HG03097 (cell line): ENCODE measurements at regions not wholly inside any gene's neighbourhood (a gene's known extent, or its start where the extent isn't known, plus 50 kb on each side); places are given as distances from the start of the nearest gene placed in this dataset.

ENCODE experiments used
- ATAC-seq: cut with Tn5 transposase; IDR thresholded peaks from one replicate; pipeline ENCODE4 v1.9.1; 2021; ENCODE audit not compliant: unreplicated experiment, low FRiP score

DNA sequence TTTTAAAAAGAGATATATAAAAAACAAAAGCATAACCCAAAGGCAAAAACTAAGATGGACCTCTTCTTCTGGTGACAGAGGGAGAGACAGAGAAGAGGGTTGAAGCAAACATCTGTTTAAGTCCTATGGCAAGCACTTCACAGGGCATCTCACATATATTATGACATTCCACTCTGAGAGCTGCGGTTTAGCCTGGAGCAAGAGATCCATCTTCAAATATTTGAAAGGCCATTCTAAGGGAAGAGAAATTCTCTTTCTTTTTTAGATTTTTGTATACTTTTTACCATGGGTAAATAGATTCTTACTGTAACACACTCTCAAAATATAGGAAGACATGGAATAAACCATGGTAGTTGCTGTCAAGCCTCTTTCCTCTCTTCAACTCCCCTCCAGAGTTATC, 204.1 kb downstream of the GXYLT1 start:
- ATAC-seq = no peak

DNA sequence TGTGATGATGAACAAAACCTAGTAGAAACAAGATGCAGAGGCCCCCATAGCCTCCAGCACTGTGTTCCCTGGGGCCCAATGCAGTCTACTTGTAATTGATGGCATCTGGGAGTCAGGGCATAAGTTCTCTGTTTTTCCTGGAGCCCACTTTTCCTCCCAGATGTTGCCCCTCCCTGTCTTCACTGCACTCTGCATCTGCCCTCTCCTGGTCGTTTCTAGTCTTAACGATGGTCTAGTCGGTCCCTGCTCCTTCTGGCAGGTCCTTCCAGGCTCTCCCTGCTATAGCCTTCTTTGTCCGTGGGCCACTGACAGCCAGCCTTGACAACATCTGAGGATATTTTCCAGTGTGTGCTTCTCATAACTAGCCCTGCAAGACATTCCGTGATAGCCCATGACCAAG, 208.3 kb downstream of the GXYLT1 start:
- ATAC-seq = no peak

DNA sequence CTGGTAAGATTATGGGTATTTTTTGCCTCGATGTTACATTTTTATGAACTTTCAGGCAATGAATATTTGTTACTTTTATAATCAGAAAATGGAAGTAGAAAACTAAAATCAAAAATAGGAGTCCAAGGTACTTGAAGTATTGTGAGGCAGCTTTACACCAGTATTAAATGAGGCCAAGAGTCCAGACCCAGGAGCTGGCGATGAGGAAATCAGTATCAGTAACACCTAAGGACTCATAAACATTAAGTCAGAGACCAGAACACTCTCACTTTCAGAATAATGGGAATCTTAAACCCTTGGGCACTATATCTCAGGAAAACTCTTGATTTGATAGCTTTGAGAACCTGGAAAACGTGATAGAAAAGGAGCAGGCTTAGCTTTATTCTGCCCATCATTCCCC, 208.8 kb downstream of the GXYLT1 start:
- ATAC-seq = no peak

DNA sequence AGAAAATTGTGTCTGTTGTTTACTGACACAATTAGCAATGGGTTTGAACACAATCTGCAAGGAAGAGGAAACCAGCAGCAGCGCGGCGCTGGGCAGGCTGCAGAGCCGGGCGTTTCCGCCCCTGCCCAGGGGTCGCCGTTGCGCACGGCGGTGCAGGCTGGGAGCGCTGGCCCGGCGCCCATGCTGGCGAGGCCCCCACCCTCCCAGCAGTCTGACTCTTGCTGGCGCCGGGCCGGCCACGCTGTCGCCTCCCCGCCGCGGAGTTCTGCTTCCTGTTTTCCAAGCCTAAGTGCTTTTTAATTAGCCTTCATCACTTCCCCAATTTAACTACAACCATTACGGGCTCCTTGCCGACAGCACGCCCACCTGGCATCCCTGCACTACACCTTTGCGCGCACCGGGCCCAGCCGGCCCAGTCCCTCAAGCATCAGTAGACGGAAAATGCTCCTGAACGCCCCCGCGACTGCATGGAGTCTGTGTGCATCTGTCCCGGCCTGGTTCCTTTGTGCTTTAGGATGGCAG, 212.1 kb downstream of the GXYLT1 start:
- no peak for ATAC-seq

DNA sequence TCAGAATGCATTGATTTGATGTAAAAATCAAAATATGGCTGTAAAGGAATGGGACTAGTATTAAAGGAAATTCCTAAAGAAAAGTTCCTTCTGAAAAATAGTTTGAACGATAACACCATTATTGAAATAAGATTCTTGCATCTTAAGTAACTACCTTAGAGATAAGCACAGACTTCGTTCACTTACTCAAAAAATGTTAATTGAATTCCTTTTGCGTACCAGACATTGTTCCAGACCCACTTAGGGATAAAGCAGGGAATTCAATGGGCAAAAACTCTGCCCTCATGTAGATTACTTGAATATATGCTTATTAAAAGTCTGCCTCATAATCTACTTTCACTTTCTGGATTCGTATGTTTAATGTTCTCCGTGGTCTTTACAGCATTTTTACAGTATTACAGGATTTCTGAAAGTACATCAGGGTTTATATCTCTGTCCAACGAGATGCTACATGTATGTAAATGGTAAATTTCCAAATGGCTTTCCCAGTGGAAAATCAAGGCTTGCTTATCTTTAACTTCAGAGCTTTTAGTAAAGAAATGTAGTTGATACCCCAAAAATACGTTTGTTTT, 213.7 kb downstream of the GXYLT1 start:
- no peak for ATAC-seq

DNA sequence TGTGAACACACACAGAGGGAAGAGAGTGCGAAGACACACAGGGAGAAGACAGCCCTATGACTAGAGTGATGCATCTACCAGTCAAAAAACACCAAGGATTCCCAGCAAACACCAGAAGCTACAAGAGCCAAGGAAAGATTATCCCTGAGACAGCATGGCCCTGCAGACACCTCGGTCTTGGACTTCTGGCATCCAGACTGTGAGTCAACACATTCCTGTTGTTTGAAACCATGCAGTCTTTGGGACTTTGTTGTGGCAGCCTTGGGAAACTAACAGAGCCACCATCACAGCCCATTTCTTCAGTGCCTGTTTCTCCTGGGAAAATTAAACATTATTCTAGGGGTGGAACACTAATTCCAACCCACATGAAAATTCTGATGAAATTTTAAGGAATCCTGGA, 220.6 kb downstream of the GXYLT1 start:
- no peak for ATAC-seq

DNA sequence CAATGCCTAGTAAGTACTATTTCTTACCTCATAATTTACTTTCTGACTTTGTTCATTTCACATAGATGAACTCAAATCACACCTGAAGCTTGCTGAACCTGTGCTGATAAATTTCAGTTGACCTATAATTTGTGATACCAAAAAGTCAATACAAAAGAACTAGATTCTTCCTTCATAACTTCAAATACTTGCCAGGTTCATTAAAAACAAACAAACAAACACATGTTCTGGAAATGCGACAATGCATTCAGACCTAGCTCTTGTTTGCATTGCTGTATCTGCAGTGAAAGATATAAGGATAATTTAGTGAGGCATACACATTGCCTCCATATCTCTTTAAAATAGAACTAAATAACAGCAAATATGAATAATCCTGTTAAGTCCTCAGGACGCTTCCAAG, 221.3 kb downstream of the GXYLT1 start:
- no peak for ATAC-seq

DNA sequence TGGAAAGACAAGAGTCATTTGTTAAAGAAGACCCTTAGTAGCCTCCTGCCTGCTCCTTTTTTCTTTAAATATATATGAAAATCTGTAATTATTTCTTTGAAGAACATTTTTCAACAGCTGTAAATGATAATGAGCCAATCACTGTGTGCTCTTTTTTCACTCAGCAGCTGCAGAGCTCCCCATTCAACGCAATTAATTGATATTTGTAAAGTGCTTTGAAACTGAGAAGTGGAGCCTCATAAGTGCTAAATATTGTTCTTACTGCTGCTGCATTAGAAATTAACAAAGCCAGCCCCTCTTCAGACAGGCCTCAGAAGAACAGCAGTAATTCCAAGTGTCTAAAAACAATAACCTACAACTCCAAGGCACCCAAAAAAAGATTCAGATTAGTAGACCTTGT, 224.3 kb downstream of the GXYLT1 start:
- ATAC-seq = no peak

DNA sequence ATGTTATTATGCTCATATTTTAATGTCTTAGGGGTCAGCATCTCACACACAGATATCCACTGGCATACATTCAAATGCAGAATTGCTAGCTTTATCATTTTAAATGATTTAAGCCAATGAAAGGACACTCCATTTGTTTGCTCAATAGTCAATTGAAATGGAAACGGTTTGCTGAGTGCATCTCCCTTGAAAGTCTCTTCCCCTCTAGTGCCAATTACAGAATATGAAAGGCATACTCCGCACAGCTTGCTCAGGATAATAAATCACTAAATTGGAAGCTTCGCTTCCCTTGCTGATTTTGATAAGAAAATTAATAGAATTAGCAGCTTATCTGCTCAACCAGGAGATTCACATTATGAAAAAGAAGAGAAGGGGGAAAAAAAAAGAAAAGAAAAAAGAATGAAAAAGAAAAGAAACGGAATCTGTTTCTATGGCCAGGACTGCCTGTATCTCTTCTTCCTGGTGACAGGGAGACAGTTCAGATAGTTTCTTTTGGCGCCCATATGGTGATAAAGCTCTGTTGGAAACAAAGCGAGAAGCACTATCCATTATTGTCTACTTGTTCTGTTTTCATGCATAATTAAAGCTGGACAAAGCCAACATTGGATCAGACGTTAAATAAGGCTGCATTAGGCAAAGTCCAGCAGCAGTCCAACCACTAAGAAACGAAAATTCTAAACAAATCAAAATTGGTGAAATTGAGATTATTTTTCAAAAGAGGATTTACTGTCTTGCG, 225.0 kb downstream of the GXYLT1 start:
- no peak for ATAC-seq

DNA sequence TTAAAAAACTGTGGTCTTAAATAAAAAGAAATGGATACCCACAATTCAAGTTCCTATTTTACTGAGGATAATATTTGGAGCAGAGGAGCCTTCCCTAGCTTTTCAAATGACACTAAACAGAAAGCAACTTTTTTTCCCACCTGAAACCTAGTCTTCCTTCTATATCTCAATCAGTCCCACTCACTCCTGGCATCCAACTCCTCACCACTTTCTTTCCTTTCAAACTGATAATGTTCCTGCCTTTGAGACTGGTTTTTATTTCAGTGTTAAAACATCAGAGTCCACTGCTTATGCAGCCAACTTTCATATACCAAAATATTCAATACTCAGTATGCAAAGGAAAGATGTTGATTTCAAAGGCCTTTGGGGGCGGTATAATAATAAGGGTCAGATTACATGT, 225.6 kb downstream of the GXYLT1 start:
- no peak for ATAC-seq

DNA sequence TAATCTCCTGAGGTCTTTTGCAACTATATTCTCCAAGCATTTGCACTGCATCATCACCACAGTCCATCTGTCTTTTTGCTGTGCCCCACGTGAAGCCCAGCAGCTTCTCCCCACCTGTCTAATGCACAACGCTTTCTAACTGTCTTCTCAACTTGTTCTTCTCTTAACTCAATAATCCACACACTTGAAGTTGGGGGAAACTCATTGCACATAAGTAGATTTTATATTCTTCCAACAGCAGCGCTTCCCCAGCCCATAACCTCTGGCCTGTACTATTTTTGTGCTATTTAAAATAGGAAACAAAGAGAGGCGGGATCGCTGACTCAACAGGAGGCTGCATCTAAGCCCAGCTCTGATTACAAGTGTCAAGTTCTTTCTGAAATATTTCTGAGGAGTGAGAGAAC, 226.7 kb downstream of the GXYLT1 start:
- no peak for ATAC-seq

DNA sequence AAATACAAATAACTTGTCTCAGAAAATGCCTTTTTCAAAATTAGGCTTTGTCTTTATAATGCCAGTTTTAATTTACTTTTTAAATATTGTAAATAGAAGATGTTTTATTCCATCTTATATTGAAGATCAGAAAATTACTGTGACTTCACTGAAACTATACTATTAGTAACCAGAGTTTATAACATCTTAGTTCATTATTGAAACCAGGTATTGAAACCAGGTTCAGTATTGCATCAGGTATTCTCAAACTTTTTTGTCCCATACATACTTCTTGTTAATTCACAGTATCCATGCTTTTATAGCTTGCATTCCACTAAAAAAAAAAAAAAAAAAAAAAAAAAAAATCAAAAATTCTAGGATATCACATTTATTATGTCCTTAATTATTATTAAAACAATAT, 227.5 kb downstream of the GXYLT1 start:
- no peak for ATAC-seq

DNA sequence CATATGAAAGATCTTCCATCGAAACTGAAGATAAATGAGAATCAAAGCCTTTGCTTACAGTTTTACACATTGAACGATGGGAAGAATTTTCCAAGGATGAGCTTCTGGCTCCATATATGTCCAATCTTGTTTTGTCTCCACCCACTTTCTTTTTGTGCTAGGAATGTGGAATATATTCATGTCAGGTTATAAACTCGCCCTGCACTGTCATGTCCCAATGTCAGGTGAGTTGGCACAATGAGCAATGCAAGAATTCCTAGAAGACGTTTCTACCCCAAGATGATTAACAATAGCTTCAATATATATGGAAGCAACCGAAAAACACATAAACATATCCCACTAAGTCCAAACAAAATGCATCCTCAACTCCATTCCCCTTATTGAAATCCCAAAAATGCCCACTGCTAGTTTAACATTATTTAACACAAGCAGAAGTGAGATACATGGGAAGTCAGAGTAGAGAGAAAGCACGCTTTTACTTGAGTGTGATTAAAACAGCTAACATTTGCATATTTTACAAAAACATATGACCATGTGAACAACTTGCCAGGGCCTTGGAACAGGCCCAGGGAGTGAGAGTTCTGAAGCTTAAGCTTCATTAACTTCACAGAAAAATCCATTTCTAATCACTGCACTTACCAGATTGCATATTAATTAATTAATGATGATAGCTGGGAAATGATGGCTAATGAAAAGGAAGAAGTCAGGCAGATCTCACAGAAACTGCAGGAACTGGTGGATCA, 233.9 kb downstream of the GXYLT1 start:
- no peak for ATAC-seq

DNA sequence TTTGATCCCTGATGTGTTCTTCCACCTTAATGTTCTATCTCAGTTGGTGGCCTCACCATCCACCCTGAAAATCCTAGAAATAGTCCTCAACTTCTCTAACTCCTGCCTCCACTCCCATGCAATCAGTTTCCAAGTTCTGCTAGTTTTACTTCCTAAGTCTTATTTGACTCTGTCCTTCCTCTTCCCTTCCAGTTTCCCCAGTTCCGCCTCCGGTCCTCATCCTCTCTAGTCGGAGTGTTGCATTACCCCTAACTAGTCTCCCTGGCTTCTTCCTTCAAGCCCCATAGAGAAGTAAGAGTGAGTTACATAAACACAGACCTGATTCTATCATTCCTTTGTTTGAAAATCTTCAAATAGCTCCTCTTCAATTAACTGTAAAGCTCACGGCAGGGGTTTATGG, 236.5 kb downstream of the GXYLT1 start:
- ATAC-seq = no peak

DNA sequence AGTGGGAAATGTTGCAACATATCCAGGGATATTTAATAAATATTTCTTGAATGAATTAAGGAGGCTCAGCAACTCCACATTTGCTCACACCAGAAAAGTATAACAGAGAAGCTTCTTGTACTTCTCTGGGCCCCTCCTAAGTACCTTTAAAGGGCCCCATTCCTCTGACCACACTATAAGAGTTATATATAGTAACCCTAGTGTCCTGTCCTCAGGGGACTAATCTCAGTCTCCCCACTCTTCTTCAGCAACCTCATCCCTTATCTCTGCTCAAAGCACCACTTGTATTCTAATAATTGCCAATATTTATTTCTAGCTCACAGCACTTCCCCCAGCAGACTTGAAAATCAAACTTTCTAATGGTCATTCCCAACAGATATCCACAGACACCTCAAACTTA, 237.1 kb downstream of the GXYLT1 start:
- ATAC-seq = no peak

DNA sequence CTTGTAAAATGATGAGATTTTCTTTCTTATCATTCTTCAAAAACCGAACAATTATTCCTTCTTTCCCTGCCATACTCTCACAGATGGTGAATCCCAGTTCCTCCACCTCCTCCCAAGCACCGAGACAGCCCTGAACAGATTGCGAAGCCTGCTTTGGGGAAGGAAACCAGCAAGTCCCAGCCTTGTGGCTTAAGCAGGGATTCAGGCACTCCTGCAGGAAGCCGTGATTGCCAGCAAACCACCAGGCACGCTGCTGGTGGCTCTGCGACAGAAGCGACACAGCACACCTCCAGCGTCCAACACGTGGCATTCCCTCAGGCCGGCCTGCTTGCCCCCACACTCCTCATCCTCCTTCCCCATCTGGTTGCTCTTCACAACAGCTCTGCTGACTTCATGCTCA, 237.7 kb downstream of the GXYLT1 start:
- ATAC-seq = no peak

DNA sequence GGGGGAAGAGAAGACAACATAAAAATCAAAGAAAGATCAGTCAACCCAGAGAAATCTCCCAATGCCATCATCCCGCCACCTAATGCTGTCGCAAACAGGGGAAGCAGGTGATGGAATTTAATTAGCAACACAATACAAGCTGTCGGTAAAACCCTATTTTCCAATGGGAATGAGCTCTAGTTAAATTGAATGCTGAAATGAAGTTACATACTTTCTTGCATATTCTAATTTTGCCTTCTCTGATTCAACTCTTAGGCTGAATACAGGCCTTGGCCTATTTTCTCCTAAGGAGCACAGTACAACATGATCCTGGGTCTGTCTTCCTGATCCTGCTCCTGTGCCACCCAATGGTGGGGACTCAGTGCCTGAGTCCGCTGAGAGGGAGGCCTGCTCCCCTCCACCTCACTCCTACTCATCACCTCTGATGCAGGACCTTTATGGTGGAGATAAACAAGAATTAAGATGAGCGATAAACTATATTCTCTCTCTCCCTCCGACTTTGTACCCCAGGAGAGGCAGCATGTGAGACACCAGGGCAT, 238.8 kb downstream of the GXYLT1 start:
- no peak for ATAC-seq

DNA sequence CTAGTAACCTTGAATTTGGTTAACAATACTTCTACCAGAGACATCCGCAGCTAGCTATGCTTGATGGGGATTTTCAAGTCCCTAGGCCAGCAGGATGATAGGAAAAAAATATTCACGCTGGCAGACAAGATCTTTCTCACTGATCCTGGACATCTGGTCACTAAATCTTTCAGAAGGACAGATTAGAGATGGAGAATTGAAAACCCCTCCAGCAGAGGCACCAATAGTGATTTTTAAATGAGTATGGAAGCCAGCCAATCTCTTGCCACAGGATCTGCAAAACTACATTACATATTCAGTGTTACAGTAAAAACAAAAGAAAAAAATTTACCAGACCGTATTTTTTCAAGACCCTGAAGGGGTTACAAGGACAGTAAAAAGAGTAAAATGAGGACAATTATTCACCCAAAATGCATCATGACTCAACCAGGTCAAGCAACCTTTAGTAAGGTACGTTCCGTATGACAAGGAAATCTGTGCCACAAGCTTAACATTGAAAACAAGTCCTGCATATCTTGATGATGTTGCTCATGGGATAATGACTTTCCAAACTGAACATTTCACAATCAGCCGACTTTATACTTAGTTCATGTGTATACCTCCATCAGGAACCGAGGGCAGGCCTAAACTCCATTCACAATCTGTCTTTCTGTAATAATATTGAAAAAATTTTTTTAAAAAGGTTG, 239.5 kb downstream of the GXYLT1 start:
- no peak for ATAC-seq

DNA sequence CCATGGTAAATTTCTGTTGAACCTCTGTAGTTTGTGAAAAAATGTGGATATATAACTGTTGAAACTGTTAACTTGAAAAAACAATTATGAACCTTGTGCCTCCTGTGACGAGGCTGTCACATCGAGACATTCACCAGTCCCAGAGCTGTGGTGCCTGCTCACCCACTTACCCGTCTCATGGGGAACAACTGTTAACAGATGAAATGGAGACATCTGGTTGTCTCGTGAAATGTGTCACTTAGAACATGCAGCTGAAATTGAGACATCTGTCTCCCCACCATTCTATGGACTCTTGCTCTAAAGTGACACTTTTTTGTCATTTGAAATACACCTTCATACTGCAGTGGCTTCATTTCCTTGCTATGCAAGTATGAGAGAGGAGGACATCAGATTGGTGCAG, 240.6 kb downstream of the GXYLT1 start:
- ATAC-seq = no peak

DNA sequence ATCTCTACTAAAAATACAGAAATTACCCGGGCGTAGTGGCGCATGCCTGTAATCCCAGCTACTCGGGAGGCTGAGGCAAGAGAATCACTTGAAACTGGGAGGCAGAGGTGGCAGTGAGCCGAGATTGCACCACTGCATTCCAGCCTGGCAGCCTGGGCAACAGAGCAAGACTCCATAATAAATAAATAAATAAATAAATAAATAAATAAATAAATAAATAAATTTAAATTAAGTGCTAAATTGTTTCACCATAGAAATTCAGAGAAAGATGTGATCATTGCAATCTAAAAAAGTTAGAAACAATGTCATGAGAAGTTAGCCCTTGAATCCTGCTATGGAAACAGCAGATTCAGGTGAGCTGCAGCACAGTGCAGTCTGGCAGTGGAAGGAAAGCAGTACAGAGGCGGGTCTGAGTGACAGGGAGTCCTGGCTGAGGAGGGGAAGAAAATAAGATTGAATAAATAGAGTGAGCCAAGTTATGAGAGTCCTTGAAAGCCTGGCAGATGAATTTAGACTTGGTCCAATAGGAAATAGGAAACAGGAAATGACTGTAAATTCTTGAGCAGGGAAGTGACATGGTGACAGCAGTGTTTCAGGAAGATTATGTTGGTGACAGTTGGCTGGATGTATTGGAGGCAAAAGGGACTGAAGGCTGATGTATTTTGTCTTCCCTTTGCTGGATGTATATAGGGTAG, 241.5 kb downstream of the GXYLT1 start:
- no peak for ATAC-seq
